GM06990 (cell line): ENCODE measurements at regions not wholly inside any gene's neighbourhood (a gene's known extent, or its start where the extent isn't known, plus 50 kb on each side); places are given as distances from the start of the nearest gene placed in this dataset.

Source experiments
- DNase-seq: peaks from one replicate; pipeline ENCODE4 v3.0.0-alpha.2; 2011; ENCODE audit not compliant: insufficient read length; ENCODE audit errors: extremely low read depth
- H3K27me3 ChIP-seq: replicated peaks from 2 replicates; pipeline ENCODE4 v1.6.0; 2011; ENCODE audit warnings: low read length; ENCODE audit not compliant: control insufficient read depth, insufficient read depth
- H3K36me3 ChIP-seq: 2 replicates; pipeline ENCODE4 v1.5.1; 2011; ENCODE audit warnings: low read length; ENCODE audit not compliant: control insufficient read depth, insufficient read depth
- H3K4me3 ChIP-seq: replicated peaks from 2 replicates; pipeline ENCODE4 v1.5.1; 2011; ENCODE audit warnings: low read depth, mild to moderate bottlenecking, control low read depth, low read length
- TF ChIP-seq, protein P1 (sequence below): IDR thresholded peaks from 2 replicates; pipeline ENCODE4 v1.5.1; 2011; ENCODE audit warnings: low read length, control low read depth, mild to moderate bottlenecking, inconsistent platforms; ENCODE audit not compliant: insufficient read depth, poor library complexity, severe bottlenecking

GRCh38 chr2:191757208-191757607, 79.3 kb downstream of the NABP1 start:
- Histone ChIP-seq H3K4me3 (no peak overlapping the region), H3K27me3 (no peaks in the 10 kb centered on the region), H3K36me3 (no peaks in the 10 kb centered on the region)
- TF ChIP-seq, protein P1, sequence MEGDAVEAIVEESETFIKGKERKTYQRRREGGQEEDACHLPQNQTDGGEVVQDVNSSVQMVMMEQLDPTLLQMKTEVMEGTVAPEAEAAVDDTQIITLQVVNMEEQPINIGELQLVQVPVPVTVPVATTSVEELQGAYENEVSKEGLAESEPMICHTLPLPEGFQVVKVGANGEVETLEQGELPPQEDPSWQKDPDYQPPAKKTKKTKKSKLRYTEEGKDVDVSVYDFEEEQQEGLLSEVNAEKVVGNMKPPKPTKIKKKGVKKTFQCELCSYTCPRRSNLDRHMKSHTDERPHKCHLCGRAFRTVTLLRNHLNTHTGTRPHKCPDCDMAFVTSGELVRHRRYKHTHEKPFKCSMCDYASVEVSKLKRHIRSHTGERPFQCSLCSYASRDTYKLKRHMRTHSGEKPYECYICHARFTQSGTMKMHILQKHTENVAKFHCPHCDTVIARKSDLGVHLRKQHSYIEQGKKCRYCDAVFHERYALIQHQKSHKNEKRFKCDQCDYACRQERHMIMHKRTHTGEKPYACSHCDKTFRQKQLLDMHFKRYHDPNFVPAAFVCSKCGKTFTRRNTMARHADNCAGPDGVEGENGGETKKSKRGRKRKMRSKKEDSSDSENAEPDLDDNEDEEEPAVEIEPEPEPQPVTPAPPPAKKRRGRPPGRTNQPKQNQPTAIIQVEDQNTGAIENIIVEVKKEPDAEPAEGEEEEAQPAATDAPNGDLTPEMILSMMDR = no peak
- DNase-seq = no peak

DNA sequence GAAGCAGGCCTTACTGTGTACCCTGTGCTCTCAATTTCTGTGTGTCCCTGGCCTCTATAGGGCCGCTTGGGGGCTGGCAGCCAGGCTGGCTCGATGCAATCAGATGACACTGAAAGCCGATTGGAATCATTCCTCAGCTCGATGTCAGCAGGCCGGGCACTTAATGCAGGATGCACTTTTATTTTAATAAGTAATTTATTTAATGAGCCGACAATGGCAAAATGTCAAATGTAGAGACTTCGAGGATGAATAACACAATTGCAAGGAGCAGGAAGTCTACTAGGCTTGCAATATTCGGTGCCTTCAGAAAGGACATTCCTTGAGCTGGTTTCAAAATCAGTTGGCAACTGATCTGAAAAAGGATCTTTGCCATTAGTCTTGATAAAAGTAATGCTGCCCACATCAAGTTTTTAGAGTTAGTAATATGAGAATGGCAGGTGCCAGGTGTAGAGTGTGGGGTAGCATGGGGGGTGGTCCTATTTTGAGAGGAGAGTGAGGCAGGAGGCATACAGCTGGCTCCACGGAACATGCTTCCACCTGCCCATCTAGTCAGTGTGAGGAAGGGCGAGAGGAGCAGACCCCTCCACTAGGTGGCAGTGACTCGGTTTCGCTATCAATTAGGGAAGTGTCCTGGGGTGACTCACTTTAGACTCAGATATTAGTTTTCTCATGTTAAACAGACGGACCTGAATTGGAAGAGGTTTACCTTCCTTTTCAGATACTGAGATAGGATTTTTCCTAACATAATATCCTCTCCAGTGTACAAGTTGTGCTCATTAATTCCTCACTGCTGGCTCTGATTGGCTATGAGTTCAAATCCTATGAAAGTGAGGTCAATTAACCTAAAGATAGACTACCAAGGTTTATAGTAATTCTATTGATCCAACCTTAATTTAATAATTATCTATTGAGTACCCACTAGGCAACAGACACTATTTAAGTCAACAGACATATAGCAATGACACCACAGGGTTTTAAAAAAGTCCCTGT, 80.9 kb downstream of the NABP1 start:
- Histone ChIP-seq H3K4me3 (no peak overlapping the region), H3K36me3 (no peaks in the 10 kb centered on the region), H3K27me3 (no peaks in the 10 kb centered on the region)
- TF ChIP-seq, protein P1 = peak; percentile 87
- DNase-seq = peak; percentile 35

DNA sequence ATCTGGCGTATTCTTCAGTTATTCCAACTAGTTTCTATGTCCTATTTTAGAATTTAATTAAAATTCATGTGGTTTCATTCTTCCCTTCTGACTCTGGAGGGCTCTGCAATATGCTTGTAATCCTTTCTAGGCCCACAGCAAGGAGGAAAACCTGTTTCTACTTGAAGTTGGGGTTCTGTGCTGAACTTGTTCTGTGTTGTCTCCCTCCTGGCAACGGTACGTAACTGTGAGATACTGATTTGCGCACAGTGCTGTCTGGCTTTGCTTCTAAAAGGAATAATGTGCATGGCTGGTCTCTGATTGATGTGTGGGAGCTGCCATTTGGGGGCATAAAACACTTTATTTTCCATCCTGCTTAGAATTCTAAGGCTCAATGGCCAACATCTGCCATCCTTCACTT, 81.7 kb downstream of the NABP1 start:
- H3K4me3 ChIP-seq = no peak overlapping the region
- no peaks in the 10 kb centered on the region for H3K36me3 ChIP-seq
- TF ChIP-seq, protein P1 = no peak

GRCh38 chr2:191760655-191761262, 82.8 kb downstream of the NABP1 start:
- H3K36me3 ChIP-seq = no peaks in the 10 kb centered on the region
- DNase-seq = no peak
- TF ChIP-seq, protein P1 = no peak
- no peaks in the 10 kb centered on the region for H3K27me3 ChIP-seq
- H3K4me3 ChIP-seq = no peak overlapping the region

More for the DNA sequence above, 81.7 kb downstream of the NABP1 start:
- no peaks in the 10 kb centered on the region for H3K27me3 ChIP-seq
- DNase-seq = no peak

GRCh38 chr2:191773136-191773535, 73.8 kb downstream of the CAVIN2 start:
- TF ChIP-seq, protein P1 = no peak
- no peak for DNase-seq
- no peak overlapping the region for H3K4me3 ChIP-seq
- no peaks in the 10 kb centered on the region for H3K36me3 ChIP-seq
- no peaks in the 10 kb centered on the region for H3K27me3 ChIP-seq
